ENCODE measurements at regions not wholly inside any gene's neighbourhood (a gene's known extent, or its start where the extent isn't known, plus 50 kb on each side); places are given as distances from the start of the nearest gene placed in this dataset.

GRCh38 chr4:177605252-177605651 lies 163.0 kb upstream of the AGA start:
- no peaks in the 10 kb centered on the region for H3K9me3 Mint-ChIP-seq (ENCODE audit: low read depth)
- H3K4me3 Mint-ChIP-seq (ENCODE audit: low read depth): no peak overlapping the region
- no peak for TF ChIP-seq CTCF (IDR thresholded peaks at IDR 0.05; ENCODE audit: unreplicated experiment)
- no peaks in the 10 kb centered on the region for H3K27me3 Mint-ChIP-seq
- DNase-seq (ENCODE audit: low spot score, unreplicated experiment): no peak
- no peaks in the 10 kb centered on the region for H3K4me1 Mint-ChIP-seq (ENCODE audit: low read depth)
- H3K27ac Mint-ChIP-seq: no peak overlapping the region
- peaks cover 1% of the 10 kb centered on the region for H3K36me3 Mint-ChIP-seq (ENCODE audit: insufficient read depth)

GRCh38 chr4:177607111-177607573 lies 164.9 kb upstream of the AGA start:
- H3K36me3 Mint-ChIP-seq (ENCODE audit: insufficient read depth): peaks cover 1% of the 10 kb centered on the region
- peaks cover 11% of the 10 kb centered on the region for H3K4me1 Mint-ChIP-seq (ENCODE audit: low read depth)
- H3K9me3 Mint-ChIP-seq (ENCODE audit: low read depth): no peaks in the 10 kb centered on the region
- no peak overlapping the region for H3K4me3 Mint-ChIP-seq (ENCODE audit: low read depth)
- H3K27me3 Mint-ChIP-seq: no peaks in the 10 kb centered on the region
- H3K27ac Mint-ChIP-seq: no peak overlapping the region
- no peak for DNase-seq (ENCODE audit: low spot score, unreplicated experiment)
- TF ChIP-seq CTCF (IDR thresholded peaks at IDR 0.05; ENCODE audit: unreplicated experiment): no peak

GRCh38 chr4:177611974-177612664 lies 169.9 kb upstream of the AGA start:
- no peak for DNase-seq (ENCODE audit: low spot score, unreplicated experiment)
- H3K27ac Mint-ChIP-seq: no peak overlapping the region
- TF ChIP-seq CTCF (IDR thresholded peaks at IDR 0.05; ENCODE audit: unreplicated experiment): no peak
- H3K4me3 Mint-ChIP-seq (ENCODE audit: low read depth): no peak overlapping the region
- peaks cover 1% of the 10 kb centered on the region for H3K36me3 Mint-ChIP-seq (ENCODE audit: insufficient read depth)
- no peaks in the 10 kb centered on the region for H3K9me3 Mint-ChIP-seq (ENCODE audit: low read depth)
- H3K4me1 Mint-ChIP-seq (ENCODE audit: low read depth): peaks cover 17% of the 10 kb centered on the region
- no peaks in the 10 kb centered on the region for H3K27me3 Mint-ChIP-seq

GRCh38 chr4:177612684-177613083 lies 170.4 kb upstream of the AGA start:
- peaks cover 17% of the 10 kb centered on the region for H3K4me1 Mint-ChIP-seq (ENCODE audit: low read depth)
- no peak overlapping the region for H3K4me3 Mint-ChIP-seq (ENCODE audit: low read depth)
- H3K9me3 Mint-ChIP-seq (ENCODE audit: low read depth): no peaks in the 10 kb centered on the region
- no peaks in the 10 kb centered on the region for H3K36me3 Mint-ChIP-seq (ENCODE audit: insufficient read depth)
- no peaks in the 10 kb centered on the region for H3K27me3 Mint-ChIP-seq
- TF ChIP-seq CTCF (IDR thresholded peaks at IDR 0.05; ENCODE audit: unreplicated experiment): no peak
- no peak for DNase-seq (ENCODE audit: low spot score, unreplicated experiment)
- no peak overlapping the region for H3K27ac Mint-ChIP-seq

GRCh38 chr4:177632481-177632880 lies 190.2 kb upstream of the AGA start:
- H3K4me1 Mint-ChIP-seq (ENCODE audit: low read depth): peaks cover 5% of the 10 kb centered on the region
- no peak overlapping the region for H3K27ac Mint-ChIP-seq
- no peaks in the 10 kb centered on the region for H3K36me3 Mint-ChIP-seq (ENCODE audit: insufficient read depth)
- DNase-seq (ENCODE audit: low spot score, unreplicated experiment): no peak
- no peaks in the 10 kb centered on the region for H3K9me3 Mint-ChIP-seq (ENCODE audit: low read depth)
- TF ChIP-seq CTCF (IDR thresholded peaks at IDR 0.05; ENCODE audit: unreplicated experiment): no peak
- H3K4me3 Mint-ChIP-seq (ENCODE audit: low read depth): no peak overlapping the region
- H3K27me3 Mint-ChIP-seq: no peaks in the 10 kb centered on the region
